ENCODE measurements at regions not wholly inside any gene's neighbourhood (a gene's known extent, or its start where the extent isn't known, plus 50 kb on each side); places are given as distances from the start of the nearest gene placed in this dataset.

- no peak overlapping the region for H3K9ac ChIP-seq (ENCODE audit: insufficient read depth, low read depth, low read length)
- no peaks in the 10 kb centered on the region for H3K36me3 ChIP-seq (replicated peaks in 1 of 2; ENCODE audit: control insufficient read depth in 1 of 2, insufficient read depth in 2 of 2, low read length in 2 of 2)
- 1% methylated on average over 3 of the region's 3 CpGs for WGBS (ENCODE audit: low lambda C conversion rate)
- H3K27ac ChIP-seq (ENCODE audit: extremely low read length, insufficient read depth, low read length), result no peak overlapping the region
- H3K79me2 ChIP-seq (ENCODE audit: insufficient read depth, low read length), result no peaks in the 10 kb centered on the region
- ChIA-PET CTCF (ENCODE audit: low intra/inter-chr PET ratio, low total read pairs) (no interaction called here), POLR2A (no interaction called here)
- H4K20me1 ChIP-seq (ENCODE audit: insufficient read depth, low read length), result no peaks in the 10 kb centered on the region
- no peaks in the 10 kb centered on the region for H3K4me1 ChIP-seq (ENCODE audit: insufficient read depth, low read length)
- in situ Hi-C loops (cut with HindIII; ENCODE audit: extremely low pct_ligation_motif_present, low pct_unique_long_range_greater_than_20kb), result no loop called here
- H3K4me2 ChIP-seq (ENCODE audit: low read depth, low read length), result no peak overlapping the region
- no peaks in the 10 kb centered on the region for H3K27me3 ChIP-seq (ENCODE audit: control insufficient read depth in 1 of 2, insufficient read depth in 2 of 2, low read length in 2 of 2)
- FAIRE-seq (no peak), ATAC-seq (no peak), DNase-seq (ENCODE audit: low spot score) (no peak)
- BruUV-seq (replicated peaks), result no TSS peak
- H3K4me3 ChIP-seq (replicated peaks in 1 of 3; ENCODE audit: insufficient read depth in 1 of 3, low read depth in 2 of 3, low read length in 3 of 3), result no peak overlapping the region
- TF ChIP-seq JARID2 (CRISPR knock-in tag; IDR thresholded peaks at IDR 0.05; ENCODE audit: insufficient replicate concordance), result no peak
- TF ChIP-seq ZFP82 (CRISPR knock-in tag; IDR thresholded peaks at IDR 0.05; ENCODE audit: borderline replicate concordance), result no peak
- TF ChIP-seq RERE (CRISPR knock-in tag; IDR thresholded peaks at IDR 0.05; ENCODE audit: low read depth), result no peak
- TF ChIP-seq HNRNPLL (IDR thresholded peaks at IDR 0.05; ENCODE audit: low read depth, low read length, poor library complexity, severe bottlenecking), result no peak
- TF ChIP-seq TAF1 (CRISPR knock-in tag; IDR thresholded peaks at IDR 0.05), result no peak
- TF ChIP-seq ZGPAT (CRISPR knock-in tag; IDR thresholded peaks at IDR 0.05), result no peak
- no peak for TF ChIP-seq TBP (CRISPR knock-in tag; IDR thresholded peaks at IDR 0.05)
- TF ChIP-seq PRDM4 (CRISPR knock-in tag; IDR thresholded peaks at IDR 0.05; ENCODE audit: borderline replicate concordance), result no peak
- TF ChIP-seq SAP130 (CRISPR knock-in tag; IDR thresholded peaks at IDR 0.05; ENCODE audit: low read depth), result no peak
- H2AFZ ChIP-seq (ENCODE audit: low read length), result no peak overlapping the region
- intact Hi-C loops (cut with micrococcal nuclease; ENCODE audit: unreplicated experiment), result no loop called here
- H3K9me3 ChIP-seq (ENCODE audit: low read length), result peaks cover 43% of the 10 kb centered on the region
Observed at GRCh38 chr4:29571322-29571721, 1148.8 kb upstream of the PCDH7 start.
